ENCODE measurements at regions not wholly inside any gene's neighbourhood (a gene's known extent, or its start where the extent isn't known, plus 50 kb on each side); places are given as distances from the start of the nearest gene placed in this dataset.

- DNase-seq (ENCODE audit: low spot score in 2 of 2) (no peak), ATAC-seq (replicated peaks; ENCODE audit: extremely low read depth, poor library complexity, severe bottlenecking) (no peak)
- no peaks in the 10 kb centered on the region for H3K4me1 Mint-ChIP-seq
- H3K27me3 Mint-ChIP-seq = peaks cover 88% of the 10 kb centered on the region
- no peaks in the 10 kb centered on the region for H3K36me3 Mint-ChIP-seq (ENCODE audit: insufficient read depth)
- H3K27ac Mint-ChIP-seq (ENCODE audit: low read depth) = no peak overlapping the region
- H3K4me3 Mint-ChIP-seq = no peak overlapping the region
- H3K9me3 Mint-ChIP-seq = peaks cover 6% of the 10 kb centered on the region
Measured at GRCh38 chr2:45145073-45145899, 136.0 kb upstream of the SIX2 start.

- Mint-ChIP-seq H3K4me1 (no peaks in the 10 kb centered on the region), H3K4me3 (no peak overlapping the region), H3K9me3 (peaks cover 6% of the 10 kb centered on the region), H3K36me3 (ENCODE audit: insufficient read depth) (no peaks in the 10 kb centered on the region), H3K27ac (ENCODE audit: low read depth) (no peak overlapping the region), H3K27me3 (peaks cover 94% of the 10 kb centered on the region)
- DNase-seq (ENCODE audit: low spot score in 2 of 2) (no peak), ATAC-seq (replicated peaks; ENCODE audit: extremely low read depth, poor library complexity, severe bottlenecking) (no peak)
Measured at GRCh38 chr2:45141883-45142866, 132.9 kb upstream of the SIX2 start.

- Mint-ChIP-seq H3K27me3 (peaks cover 86% of the 10 kb centered on the region), H3K9me3 (no peaks in the 10 kb centered on the region), H3K4me3 (no peak overlapping the region), H3K4me1 (no peaks in the 10 kb centered on the region), H3K27ac (ENCODE audit: low read depth) (no peak overlapping the region), H3K36me3 (ENCODE audit: insufficient read depth) (no peaks in the 10 kb centered on the region)
- DNase-seq (ENCODE audit: low spot score in 2 of 2) (no peak), ATAC-seq (replicated peaks; ENCODE audit: extremely low read depth, poor library complexity, severe bottlenecking) (no peak)
Measured at GRCh38 chr2:45140675-45141074, 131.4 kb upstream of the SIX2 start.

GRCh38 chr2:45138904-45139303, 129.7 kb upstream of the SIX2 start:
- Mint-ChIP-seq H3K36me3 (ENCODE audit: insufficient read depth) (peaks cover 1% of the 10 kb centered on the region), H3K27me3 (peaks cover 70% of the 10 kb centered on the region), H3K27ac (ENCODE audit: low read depth) (no peak overlapping the region), H3K4me3 (no peak overlapping the region), H3K4me1 (no peaks in the 10 kb centered on the region), H3K9me3 (no peaks in the 10 kb centered on the region)
- ATAC-seq (replicated peaks; ENCODE audit: extremely low read depth, poor library complexity, severe bottlenecking) (no peak), DNase-seq (ENCODE audit: low spot score in 2 of 2) (no peak)

- no peaks in the 10 kb centered on the region for H3K9me3 Mint-ChIP-seq
Measured at GRCh38 chr2:45137966-45138695, 128.9 kb upstream of the SIX2 start.

GRCh38 chr2:45134726-45135125, 125.5 kb upstream of the SIX2 start:
- no peak for DNase-seq (ENCODE audit: low spot score in 2 of 2)
- Mint-ChIP-seq H3K4me1 (no peaks in the 10 kb centered on the region), H3K27ac (ENCODE audit: low read depth) (no peak overlapping the region), H3K27me3 (peaks cover 34% of the 10 kb centered on the region), H3K36me3 (ENCODE audit: insufficient read depth) (peaks cover 1% of the 10 kb centered on the region), H3K9me3 (no peaks in the 10 kb centered on the region), H3K4me3 (no peak overlapping the region)
- ATAC-seq (replicated peaks; ENCODE audit: extremely low read depth, poor library complexity, severe bottlenecking) = no peak

More at GRCh38 chr2:45137966-45138695, 128.9 kb upstream of the SIX2 start:
- H3K27ac Mint-ChIP-seq (ENCODE audit: low read depth) = no peak overlapping the region
- H3K4me3 Mint-ChIP-seq = no peak overlapping the region
- H3K4me1 Mint-ChIP-seq = no peaks in the 10 kb centered on the region
- H3K27me3 Mint-ChIP-seq = peaks cover 68% of the 10 kb centered on the region
- peaks cover 1% of the 10 kb centered on the region for H3K36me3 Mint-ChIP-seq (ENCODE audit: insufficient read depth)
- ATAC-seq (replicated peaks; ENCODE audit: extremely low read depth, poor library complexity, severe bottlenecking) (no peak), DNase-seq (ENCODE audit: low spot score in 2 of 2) (no peak)

GRCh38 chr2:45134014-45134413, 124.8 kb upstream of the SIX2 start:
- Mint-ChIP-seq H3K4me1 (no peaks in the 10 kb centered on the region), H3K27me3 (peaks cover 28% of the 10 kb centered on the region), H3K9me3 (no peaks in the 10 kb centered on the region), H3K36me3 (ENCODE audit: insufficient read depth) (peaks cover 1% of the 10 kb centered on the region), H3K27ac (ENCODE audit: low read depth) (no peak overlapping the region), H3K4me3 (no peak overlapping the region)
- no peak for ATAC-seq (replicated peaks; ENCODE audit: extremely low read depth, poor library complexity, severe bottlenecking)
- no peak for DNase-seq (ENCODE audit: low spot score in 2 of 2)

- peaks cover 1% of the 10 kb centered on the region for H3K36me3 Mint-ChIP-seq (ENCODE audit: insufficient read depth)
- ATAC-seq (replicated peaks; ENCODE audit: extremely low read depth, poor library complexity, severe bottlenecking) (no peak), DNase-seq (ENCODE audit: low spot score in 2 of 2) (no peak)
- H3K4me1 Mint-ChIP-seq = no peaks in the 10 kb centered on the region
- peaks cover 18% of the 10 kb centered on the region for H3K27me3 Mint-ChIP-seq
- H3K4me3 Mint-ChIP-seq = no peak overlapping the region
- H3K27ac Mint-ChIP-seq (ENCODE audit: low read depth) = no peak overlapping the region
- H3K9me3 Mint-ChIP-seq = no peaks in the 10 kb centered on the region
Measured at GRCh38 chr2:45132551-45132950, 123.3 kb upstream of the SIX2 start.

GRCh38 chr2:45131587-45131986, 122.3 kb upstream of the SIX2 start:
- Mint-ChIP-seq H3K4me1 (no peaks in the 10 kb centered on the region), H3K9me3 (no peaks in the 10 kb centered on the region), H3K27ac (ENCODE audit: low read depth) (no peak overlapping the region), H3K4me3 (no peak overlapping the region), H3K27me3 (peaks cover 9% of the 10 kb centered on the region), H3K36me3 (ENCODE audit: insufficient read depth) (peaks cover 1% of the 10 kb centered on the region)
- ATAC-seq (replicated peaks; ENCODE audit: extremely low read depth, poor library complexity, severe bottlenecking) (no peak), DNase-seq (ENCODE audit: low spot score in 2 of 2) (no peak)

GRCh38 chr2:45130736-45131135, 121.5 kb upstream of the SIX2 start:
- DNase-seq (ENCODE audit: low spot score in 2 of 2) (no peak), ATAC-seq (replicated peaks; ENCODE audit: extremely low read depth, poor library complexity, severe bottlenecking) (no peak)
- H3K36me3 Mint-ChIP-seq (ENCODE audit: insufficient read depth) = peaks cover 1% of the 10 kb centered on the region
- no peak overlapping the region for H3K27ac Mint-ChIP-seq (ENCODE audit: low read depth)
- no peaks in the 10 kb centered on the region for H3K4me1 Mint-ChIP-seq
- no peaks in the 10 kb centered on the region for H3K9me3 Mint-ChIP-seq
- H3K4me3 Mint-ChIP-seq = no peak overlapping the region
- peaks cover 8% of the 10 kb centered on the region for H3K27me3 Mint-ChIP-seq

- Mint-ChIP-seq H3K4me1 (no peaks in the 10 kb centered on the region), H3K36me3 (ENCODE audit: insufficient read depth) (no peaks in the 10 kb centered on the region), H3K9me3 (no peaks in the 10 kb centered on the region), H3K27me3 (peaks cover 2% of the 10 kb centered on the region), H3K4me3 (no peak overlapping the region), H3K27ac (ENCODE audit: low read depth) (no peak overlapping the region)
- DNase-seq (ENCODE audit: low spot score in 2 of 2) = no peak
- no peak for ATAC-seq (replicated peaks; ENCODE audit: extremely low read depth, poor library complexity, severe bottlenecking)
Measured at GRCh38 chr2:45128580-45128997, 119.3 kb upstream of the SIX2 start.

GRCh38 chr2:45127891-45128290, 118.6 kb upstream of the SIX2 start:
- H3K27me3 Mint-ChIP-seq = peaks cover 6% of the 10 kb centered on the region
- DNase-seq (ENCODE audit: low spot score in 2 of 2) (no peak), ATAC-seq (replicated peaks; ENCODE audit: extremely low read depth, poor library complexity, severe bottlenecking) (no peak)
- no peak overlapping the region for H3K27ac Mint-ChIP-seq (ENCODE audit: low read depth)
- H3K4me1 Mint-ChIP-seq = no peaks in the 10 kb centered on the region
- no peak overlapping the region for H3K4me3 Mint-ChIP-seq
- no peaks in the 10 kb centered on the region for H3K9me3 Mint-ChIP-seq
- no peaks in the 10 kb centered on the region for H3K36me3 Mint-ChIP-seq (ENCODE audit: insufficient read depth)

Measured in central memory CD8-positive, alpha-beta T cell (primary cell).